SH-SY5Y (cell line): ENCODE measurements at regions not wholly inside any gene's neighbourhood (a gene's known extent, or its start where the extent isn't known, plus 50 kb on each side); places are given as distances from the start of the nearest gene placed in this dataset.

Experiments
- GATA2 ChIP-seq: IDR thresholded peaks from 2 replicates; pipeline ENCODE4 v1.6.1; 2011; ENCODE audit warnings: mild to moderate bottlenecking, low read depth, low read length
- GATA3 ChIP-seq: IDR thresholded peaks from 2 replicates; pipeline ENCODE4 v1.6.1; 2011; ENCODE audit warnings: low read depth, mild to moderate bottlenecking, low read length, moderate library complexity

GRCh38 chr3:66744521-66744920 is 243.7 kb upstream of the LRIG1 start:
- TF ChIP-seq GATA3 (no peak), GATA2 (no peak)
